K562 (cell line): ENCODE measurements at regions not wholly inside any gene's neighbourhood (a gene's known extent, or its start where the extent isn't known, plus 50 kb on each side); places are given as distances from the start of the nearest gene placed in this dataset.

Experiments used
- E2F3 ChIP-seq: fragments of 250-450 bp; sonication (Bioruptor Pico); IDR thresholded peaks from 2 replicates; pipeline ENCODE4 v1.4.0; 2020; ENCODE audit warnings: mild to moderate bottlenecking
- TF ChIP-seq, protein P1 (sequence below): sonication (generic); formaldehyde crosslinking; IDR thresholded peaks from 2 replicates; pipeline ENCODE4 v1.8.1; 2023; ENCODE audit warnings: mild to moderate bottlenecking, missing genetic modification reagents
- TF ChIP-seq, protein P2 (sequence below): sonication (generic); formaldehyde crosslinking; IDR thresholded peaks from 2 replicates; pipeline ENCODE4 v1.9.0; 2022; ENCODE audit warnings: mild to moderate bottlenecking, missing genetic modification reagents
- TF ChIP-seq, protein P3 (sequence below): fragments of 250-450 bp; sonication (Bioruptor Pico); IDR thresholded peaks from 2 replicates; pipeline ENCODE4 v1.5.0; 2021; ENCODE audit warnings: mild to moderate bottlenecking, borderline replicate concordance

DNA sequence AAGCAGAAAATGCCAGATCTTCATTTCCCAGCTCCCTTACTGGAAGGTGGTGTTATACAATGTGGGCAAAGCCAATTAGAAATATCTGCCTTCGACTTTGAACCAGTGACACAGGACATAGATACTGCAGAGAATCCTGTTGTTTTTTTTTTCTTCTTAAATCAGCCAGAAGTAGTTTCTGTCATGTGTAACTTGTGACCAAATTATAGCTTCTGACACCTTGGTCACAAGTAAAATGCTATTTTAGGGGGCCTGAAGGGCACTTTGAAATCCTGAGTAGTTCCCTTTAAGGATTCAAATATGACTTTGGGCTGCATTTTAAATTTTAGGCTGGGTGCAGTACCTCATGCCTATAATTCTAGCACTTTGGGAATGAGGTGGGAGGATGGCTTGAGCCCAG is 89.0 kb upstream of the TLK1 start (continued):
- TF ChIP-seq, protein P1, sequence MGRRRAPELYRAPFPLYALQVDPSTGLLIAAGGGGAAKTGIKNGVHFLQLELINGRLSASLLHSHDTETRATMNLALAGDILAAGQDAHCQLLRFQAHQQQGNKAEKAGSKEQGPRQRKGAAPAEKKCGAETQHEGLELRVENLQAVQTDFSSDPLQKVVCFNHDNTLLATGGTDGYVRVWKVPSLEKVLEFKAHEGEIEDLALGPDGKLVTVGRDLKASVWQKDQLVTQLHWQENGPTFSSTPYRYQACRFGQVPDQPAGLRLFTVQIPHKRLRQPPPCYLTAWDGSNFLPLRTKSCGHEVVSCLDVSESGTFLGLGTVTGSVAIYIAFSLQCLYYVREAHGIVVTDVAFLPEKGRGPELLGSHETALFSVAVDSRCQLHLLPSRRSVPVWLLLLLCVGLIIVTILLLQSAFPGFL (CRISPR knock-in tag), result no peak
- TF ChIP-seq, protein P2, sequence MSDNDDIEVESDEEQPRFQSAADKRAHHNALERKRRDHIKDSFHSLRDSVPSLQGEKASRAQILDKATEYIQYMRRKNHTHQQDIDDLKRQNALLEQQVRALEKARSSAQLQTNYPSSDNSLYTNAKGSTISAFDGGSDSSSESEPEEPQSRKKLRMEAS, result no peak
- no peak for TF ChIP-seq E2F3 (CRISPR knock-in tag)
- TF ChIP-seq, protein P3, sequence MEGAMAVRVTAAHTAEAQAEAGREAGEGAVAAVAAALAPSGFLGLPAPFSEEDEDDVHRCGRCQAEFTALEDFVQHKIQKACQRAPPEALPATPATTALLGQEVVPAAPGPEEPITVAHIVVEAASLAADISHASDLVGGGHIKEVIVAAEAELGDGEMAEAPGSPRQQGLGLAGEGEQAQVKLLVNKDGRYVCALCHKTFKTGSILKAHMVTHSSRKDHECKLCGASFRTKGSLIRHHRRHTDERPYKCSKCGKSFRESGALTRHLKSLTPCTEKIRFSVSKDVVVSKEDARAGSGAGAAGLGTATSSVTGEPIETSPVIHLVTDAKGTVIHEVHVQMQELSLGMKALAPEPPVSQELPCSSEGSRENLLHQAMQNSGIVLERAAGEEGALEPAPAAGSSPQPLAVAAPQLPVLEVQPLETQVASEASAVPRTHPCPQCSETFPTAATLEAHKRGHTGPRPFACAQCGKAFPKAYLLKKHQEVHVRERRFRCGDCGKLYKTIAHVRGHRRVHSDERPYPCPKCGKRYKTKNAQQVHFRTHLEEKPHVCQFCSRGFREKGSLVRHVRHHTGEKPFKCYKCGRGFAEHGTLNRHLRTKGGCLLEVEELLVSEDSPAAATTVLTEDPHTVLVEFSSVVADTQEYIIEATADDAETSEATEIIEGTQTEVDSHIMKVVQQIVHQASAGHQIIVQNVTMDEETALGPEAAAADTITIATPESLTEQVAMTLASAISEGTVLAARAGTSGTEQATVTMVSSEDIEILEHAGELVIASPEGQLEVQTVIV (CRISPR knock-in tag), result no peak
